Limb (tissue), 2 donors: ENCODE measurements at regions not wholly inside any gene's neighbourhood (a gene's known extent, or its start where the extent isn't known, plus 50 kb on each side); places are given as distances from the start of the nearest gene placed in this dataset.

ENCODE experiments used
- DNase-seq, 2 donors: peaks; one replicate each; pipeline ENCODE4 v3.0.0-alpha.2; 2016; ENCODE audit errors: extremely low spot score in 2 of 2

GRCh38 chr5:166959766-166960165, 1331.7 kb upstream of the WWC1 start:
- no peak for DNase-seq

DNA sequence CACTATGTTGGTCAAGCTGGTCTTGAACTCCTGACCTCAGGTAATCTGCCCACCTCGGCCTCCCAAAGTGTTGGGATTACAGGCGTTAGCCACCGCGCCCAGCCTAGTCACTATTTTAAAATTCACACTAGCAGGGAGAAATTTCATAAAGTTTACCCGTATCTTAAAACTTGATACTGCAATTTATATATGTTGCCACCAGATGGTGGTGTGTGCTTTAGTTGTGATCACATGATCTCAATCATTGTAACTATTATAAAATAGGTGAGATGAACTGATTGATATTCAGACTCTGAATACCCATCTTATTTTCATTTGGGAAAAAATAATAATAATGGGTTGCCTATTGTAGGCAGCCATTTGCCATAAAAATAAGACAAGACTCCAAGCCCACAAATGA, 1330.4 kb upstream of the WWC1 start:
- DNase-seq: no peak

DNA sequence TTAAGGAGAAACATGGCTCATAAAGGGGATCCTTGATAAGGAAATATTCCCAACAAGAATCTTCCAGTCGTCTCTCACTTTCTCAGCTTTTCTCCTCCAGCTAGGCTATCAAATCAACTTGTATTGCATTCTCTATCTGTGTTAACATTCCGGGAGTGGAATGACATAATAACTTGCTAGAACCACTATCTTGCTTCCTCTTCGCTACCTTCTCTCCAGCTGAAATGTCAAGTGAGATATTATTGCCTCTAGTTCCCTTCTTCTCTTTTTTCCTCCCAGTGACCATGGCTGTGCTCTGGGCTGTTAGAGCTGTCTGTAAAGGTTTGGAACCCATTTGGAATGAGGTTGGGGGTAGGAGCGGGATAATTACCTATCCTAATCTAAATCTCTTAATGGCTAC, 1329.5 kb upstream of the WWC1 start:
- no peak for DNase-seq

DNA sequence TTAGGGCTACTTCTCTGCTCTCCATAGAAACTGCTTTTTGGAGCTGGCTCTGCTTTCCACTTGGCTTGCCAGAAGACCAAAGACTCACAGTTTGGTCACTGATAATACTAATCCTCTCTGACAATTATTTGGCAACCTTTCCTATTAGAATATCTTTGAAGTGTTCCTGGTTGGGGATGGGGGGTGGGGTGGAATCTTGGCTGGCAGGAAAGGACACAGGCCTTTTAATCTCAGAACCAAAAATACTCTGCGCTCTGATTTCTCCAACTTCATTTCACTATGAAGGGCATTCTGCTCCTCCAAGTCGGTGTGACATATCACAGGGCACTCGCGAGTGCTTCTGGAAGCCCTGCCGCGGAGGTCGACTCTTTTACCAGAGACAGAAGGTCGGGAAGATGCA, 1329.0 kb upstream of the WWC1 start:
- no peak for DNase-seq

DNA sequence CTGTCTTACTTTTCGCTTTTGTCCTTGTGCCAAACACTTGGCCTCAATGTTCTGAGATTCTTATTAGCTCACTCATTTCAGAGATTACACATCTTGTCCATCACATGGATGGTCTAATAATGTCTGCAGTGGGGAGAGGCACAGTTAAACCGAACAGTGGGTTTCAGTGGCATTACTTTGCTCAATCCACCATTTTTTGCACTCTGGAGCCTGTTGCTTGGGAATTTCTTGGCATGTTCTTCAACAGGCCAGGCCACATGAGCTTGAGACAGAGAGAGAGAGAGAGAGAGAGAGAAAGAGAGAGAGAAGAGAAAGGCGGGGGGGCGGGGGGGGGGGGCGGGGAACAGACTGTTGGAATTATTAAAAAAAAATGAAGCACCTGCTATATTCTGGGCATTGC, 1327.8 kb upstream of the WWC1 start:
- DNase-seq: no peak

DNA sequence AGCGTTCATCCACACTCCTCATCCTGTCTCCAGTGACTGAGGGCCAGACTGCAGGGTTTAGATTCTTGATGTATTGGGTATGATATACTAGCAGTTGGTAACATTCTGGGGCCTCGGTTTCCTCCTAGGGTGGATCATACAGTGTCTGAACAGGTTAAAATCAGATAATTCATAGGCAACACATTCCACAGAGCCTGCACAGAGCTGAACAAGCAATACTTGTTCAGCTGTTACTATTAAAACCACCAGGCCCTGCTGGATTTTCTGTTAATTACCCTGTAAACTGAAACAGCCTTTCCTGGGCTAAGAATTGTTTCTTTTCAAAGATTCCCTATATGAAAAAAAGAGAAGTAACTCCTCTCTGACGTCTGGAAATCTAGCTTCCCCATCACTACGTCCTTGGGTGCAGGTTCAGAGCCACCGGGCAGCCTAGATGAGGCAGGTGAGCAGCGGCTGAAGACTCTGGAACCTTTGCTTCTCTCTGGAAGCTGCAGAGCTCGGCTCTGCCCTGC, 1313.5 kb upstream of the WWC1 start:
- no peak for DNase-seq

DNA sequence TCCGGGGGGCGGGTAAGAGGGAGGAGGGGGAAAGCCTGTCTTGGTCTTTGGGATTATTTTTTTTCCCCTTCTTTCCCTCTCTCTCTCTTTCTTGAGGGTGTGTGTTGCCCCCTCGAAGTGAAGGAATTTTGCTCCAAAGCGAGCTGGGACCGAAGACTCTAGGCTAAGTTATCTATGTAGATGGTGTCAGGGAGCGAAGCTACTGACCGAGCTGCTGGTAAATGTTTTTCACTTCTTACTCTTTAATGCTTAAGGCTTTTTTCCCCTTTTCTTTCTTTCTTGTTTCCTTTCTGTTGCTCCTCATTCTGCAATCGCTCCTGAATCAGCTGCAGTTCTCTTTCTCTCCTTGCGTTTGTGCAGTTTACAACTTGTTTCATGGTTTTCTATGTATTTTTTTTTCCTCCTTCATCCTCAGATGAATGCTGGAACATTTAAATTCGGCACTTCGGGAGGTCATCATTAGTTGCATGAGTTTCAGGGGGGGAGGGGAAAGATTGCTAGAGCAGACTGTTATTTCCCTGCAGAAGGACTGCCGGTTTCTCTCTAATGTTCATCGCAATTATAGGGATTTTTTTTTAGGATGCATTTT, 1312.0 kb upstream of the WWC1 start:
- DNase-seq: no peak

GRCh38 chr5:166980666-166981065, 1310.8 kb upstream of the WWC1 start:
- DNase-seq: no peak

GRCh38 chr5:166982226-166982625, 1309.2 kb upstream of the WWC1 start:
- DNase-seq: no peak

DNA sequence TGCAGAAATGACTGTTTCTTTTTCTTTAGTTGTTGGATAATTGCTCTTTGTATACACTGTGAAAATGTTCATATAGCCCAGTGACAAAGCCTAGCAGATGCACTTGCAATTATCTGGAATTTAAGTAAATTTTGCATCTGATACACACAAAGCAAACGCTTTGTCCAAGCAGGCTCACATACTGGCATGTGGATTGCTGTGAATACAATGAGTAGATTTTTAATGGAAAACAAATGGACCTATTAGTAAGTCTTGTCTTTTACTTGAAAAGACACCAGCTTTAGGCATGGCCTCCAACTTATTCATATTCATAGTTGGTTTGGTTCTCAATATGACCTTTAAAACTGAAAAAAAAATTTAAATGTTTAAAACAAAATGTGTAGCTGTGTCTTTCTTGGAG, 1299.8 kb upstream of the WWC1 start:
- DNase-seq: no peak

DNA sequence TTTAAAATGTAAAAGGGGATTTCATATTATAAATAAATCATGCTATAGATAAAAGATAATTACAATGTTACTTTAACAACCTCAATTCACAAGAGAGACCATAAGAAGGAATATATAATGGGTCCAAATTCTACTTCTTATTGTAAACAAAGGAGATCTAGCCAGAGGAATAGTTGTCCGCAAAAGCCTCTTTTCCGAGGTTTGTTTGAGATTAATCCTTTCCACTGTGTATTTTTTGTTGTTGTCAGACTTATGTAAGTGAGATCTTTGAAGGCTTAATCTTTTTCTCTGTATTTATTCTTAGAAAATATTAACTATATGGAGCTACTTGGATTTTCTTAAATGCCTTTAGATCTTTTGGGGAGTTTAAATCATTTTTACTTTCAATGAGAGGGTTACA, 1299.3 kb upstream of the WWC1 start:
- no peak for DNase-seq

DNA sequence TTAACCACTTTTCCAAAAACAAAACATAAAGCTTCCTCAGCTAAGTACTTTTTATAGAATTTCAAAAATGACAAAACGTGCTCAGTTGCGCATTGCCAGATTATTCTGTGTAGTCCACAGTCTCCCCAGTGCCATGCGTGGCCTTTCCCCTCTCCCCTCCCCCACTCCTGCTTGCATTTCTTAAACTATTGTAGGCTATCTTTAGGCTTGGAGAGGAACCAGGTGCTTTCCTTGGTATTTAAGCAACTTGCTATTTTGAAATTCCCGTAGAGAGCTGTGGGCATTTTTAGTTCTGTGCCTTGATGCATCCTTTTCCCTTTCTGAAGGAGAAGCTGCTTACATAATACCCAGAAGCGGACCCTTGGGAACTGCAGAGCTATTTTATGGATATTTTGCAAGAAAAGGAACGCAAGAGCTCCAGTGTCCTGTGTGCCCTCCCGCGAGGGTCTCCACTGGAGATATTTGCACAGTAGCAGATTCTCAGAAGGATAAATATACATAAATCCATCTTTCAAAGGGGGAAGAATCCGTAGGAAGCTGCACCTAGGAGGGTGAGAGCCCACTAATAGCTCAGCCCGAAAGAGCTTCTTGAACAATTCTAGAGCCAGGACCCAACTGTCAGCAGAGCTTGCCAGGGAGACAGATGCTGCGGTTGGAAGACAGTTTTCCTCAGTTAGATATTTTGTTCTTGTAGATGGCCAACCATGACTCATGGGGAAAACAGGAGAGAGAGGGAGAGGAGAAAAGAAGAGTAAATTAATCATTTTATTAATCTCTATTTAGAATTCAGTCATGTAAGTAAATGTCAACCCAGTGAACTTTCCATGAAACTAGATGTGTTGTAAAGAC, 1298.3 kb upstream of the WWC1 start:
- DNase-seq: no peak

DNA sequence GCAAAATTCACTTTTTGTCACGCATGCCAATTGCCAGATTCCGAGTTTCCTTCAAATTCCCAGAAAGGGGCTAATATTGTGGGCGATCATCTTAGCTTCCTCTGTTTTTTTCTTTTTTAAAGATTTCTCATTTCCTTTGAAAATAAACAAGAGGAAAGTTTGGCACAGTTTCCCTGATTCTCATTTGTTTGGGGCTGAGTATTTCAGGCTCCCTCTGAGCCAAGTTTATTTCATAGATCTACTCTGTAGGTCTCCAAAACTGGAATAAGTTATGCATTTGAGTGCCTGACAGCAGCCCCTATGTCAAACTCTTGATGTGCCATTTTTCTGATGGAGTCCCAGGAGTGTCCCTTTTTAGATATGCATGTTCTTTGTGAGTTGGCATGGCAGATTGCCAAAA, 1297.2 kb upstream of the WWC1 start:
- no peak for DNase-seq

- DNase-seq: no peak
Measured at GRCh38 chr5:167001246-167001645, 1290.2 kb upstream of the WWC1 start.

DNA sequence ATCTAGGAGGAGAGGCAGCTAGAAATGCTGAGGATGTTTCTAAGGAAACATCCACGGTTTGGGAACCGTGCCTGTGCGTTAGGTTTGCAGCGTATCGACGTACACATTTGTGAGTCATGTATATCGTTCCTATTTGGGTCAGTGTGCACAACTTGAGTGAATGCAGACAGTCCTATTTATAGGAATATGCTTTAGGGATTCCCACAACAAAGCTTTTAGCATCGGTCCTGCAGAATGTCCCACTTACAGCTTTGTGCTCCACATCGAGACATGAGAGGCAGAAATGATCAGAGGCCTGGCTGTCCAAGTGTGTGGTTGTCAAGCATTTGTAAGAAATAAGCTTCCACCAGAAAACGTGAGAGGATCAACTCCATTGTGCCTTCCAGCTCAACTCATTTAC, 1282.7 kb upstream of the WWC1 start:
- DNase-seq: no peak

DNA sequence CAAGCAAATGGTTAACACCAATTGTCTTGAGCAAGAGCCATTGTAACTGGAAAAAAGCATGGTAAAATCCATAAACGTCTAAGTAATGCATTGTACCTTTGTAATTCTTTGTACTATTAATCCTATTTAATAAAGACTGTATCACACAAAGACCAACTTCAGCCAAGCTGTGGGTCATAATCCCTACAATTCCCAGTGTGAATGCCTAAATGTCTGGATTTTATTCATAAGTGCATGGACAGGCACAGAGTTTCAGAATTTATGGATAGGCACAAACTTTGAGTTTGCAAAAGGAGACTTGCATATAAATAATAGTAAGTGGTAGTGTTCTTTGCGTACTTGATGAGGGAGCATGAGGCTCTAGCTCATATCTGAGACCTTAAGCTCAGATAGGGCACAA, 1280.2 kb upstream of the WWC1 start:
- DNase-seq: no peak

DNA sequence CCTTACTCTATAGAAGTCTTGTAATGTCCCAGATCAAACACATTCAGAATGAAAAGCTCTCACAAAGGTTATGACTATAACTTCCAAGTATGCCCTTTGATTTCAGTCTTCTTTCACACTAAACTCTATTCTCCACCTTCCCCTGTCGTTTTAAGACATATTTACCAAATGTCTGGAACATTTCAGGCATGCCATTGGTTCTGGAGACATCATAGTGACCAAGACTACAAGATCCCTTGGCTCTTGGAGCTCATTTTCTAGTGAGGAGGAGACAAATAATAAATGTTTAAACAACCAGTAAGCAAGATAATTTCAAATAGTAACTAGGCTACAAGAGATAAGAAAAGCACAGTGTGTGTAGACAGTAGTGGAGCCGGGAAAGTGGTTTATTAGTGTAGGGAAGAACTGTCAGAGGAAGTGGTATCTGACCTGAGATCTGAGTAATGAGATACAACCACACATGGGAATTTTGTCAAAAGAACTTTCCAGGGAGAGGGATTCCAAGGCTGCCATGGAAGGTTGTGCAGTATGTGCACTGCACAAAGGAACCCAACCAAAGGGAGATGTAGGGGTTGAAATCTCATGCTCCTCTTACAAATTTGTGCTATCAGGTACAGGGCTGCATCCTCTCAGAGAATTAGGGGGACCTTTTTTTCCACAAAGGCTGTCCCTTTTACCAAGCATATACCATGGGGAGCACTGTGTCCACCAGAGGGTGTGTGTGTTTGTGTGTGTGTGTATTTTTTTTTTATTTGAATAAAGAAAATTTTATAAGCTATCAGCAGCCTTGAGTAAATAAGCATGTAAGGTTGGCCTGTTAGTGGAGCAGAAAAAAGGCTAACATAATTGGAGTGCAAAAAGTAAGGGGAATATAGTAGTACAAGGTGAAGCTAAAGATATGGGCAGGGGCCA, 1279.1 kb upstream of the WWC1 start:
- no peak for DNase-seq

- no peak for DNase-seq
Measured at GRCh38 chr5:167014401-167015056, 1276.9 kb upstream of the WWC1 start.

- no peak for DNase-seq
Measured at GRCh38 chr5:167020418-167020817, 1271.0 kb upstream of the WWC1 start.

- DNase-seq: no peak
Measured at GRCh38 chr5:167029488-167029887, 1262.0 kb upstream of the WWC1 start.

DNA sequence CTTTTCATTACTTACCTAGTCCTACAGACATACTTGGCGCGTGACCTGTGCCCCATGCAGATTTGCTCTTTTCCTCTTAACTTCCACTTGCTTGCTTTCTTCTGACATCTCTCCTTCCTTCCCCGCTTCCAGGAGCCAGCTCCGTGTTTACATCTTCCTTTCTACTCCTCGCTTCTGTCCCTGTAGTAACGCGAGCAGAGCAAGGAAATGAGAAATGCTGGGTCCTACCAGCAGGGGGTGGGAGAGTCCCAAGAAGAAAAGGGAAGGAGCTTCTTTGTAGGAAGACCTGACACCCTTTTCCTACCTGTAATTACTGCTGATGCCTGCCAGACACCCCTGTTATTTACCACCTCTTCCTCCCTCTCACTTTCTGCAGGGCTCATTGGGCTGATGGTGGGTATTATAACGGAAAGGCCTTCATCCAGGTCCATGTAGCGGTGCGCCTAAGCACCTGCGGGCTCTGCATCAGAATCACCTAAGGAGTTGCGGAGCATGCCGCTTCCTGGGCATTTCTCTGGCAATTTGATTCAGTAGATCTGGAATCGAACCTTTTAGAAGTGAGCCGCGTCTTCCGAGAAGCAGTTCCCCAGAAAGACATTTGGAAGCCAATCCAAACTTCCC, 1260.8 kb upstream of the WWC1 start:
- DNase-seq: peak in 1 of 2 donors; percentile 35
